ENCODE measurements at regions not wholly inside any gene's neighbourhood (a gene's known extent, or its start where the extent isn't known, plus 50 kb on each side); places are given as distances from the start of the nearest gene placed in this dataset.

DNA sequence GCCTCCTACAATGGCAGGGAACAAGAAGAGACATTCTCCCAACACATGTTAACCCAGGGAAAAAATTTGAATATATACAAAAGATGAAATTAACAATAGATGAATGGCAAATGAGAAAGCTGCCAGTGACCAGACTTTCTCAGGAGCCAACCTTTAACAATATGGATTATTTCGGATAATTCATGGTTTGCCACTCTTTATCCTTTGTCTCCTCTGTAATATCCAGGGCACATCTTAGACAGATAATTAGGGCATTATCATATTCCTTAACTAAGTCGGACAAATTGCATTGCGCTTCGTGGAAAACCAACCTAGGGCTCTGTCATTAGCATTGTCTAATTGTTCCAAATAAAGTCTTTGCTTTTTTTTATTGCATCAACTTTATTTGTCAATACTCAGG, 97.3 kb downstream of the CDCA7 start:
- Histone ChIP-seq H3K4me1 (ENCODE audit: control insufficient read depth, low read length) (peaks cover 12% of the 10 kb centered on the region), H3K27ac (ENCODE audit: low read depth, low read length) (no peak overlapping the region), H3K36me3 (ENCODE audit: control insufficient read depth, low read length) (no peaks in the 10 kb centered on the region), H3K9me3 (ENCODE audit: control insufficient read depth, insufficient read depth, low read length) (no peaks in the 10 kb centered on the region), H3K79me2 (ENCODE audit: control insufficient read depth, low read length) (no peaks in the 10 kb centered on the region), H3K9me2 (replicated peaks; ENCODE audit: control insufficient read depth, low read length) (no peaks in the 10 kb centered on the region), H3F3A (ENCODE audit: control insufficient read depth, insufficient read depth) (no peaks in the 10 kb centered on the region), H4K20me1 (ENCODE audit: control insufficient read depth, insufficient read depth, low read depth, low read length) (no peaks in the 10 kb centered on the region), H3K4me3 (ENCODE audit: low read length) (no peak overlapping the region), H3K4me2 (ENCODE audit: low read length) (no peak overlapping the region), H3K27me3 (ENCODE audit: control insufficient read depth, low read length) (peaks cover 15% of the 10 kb centered on the region)
- TF ChIP-seq, protein P1, sequence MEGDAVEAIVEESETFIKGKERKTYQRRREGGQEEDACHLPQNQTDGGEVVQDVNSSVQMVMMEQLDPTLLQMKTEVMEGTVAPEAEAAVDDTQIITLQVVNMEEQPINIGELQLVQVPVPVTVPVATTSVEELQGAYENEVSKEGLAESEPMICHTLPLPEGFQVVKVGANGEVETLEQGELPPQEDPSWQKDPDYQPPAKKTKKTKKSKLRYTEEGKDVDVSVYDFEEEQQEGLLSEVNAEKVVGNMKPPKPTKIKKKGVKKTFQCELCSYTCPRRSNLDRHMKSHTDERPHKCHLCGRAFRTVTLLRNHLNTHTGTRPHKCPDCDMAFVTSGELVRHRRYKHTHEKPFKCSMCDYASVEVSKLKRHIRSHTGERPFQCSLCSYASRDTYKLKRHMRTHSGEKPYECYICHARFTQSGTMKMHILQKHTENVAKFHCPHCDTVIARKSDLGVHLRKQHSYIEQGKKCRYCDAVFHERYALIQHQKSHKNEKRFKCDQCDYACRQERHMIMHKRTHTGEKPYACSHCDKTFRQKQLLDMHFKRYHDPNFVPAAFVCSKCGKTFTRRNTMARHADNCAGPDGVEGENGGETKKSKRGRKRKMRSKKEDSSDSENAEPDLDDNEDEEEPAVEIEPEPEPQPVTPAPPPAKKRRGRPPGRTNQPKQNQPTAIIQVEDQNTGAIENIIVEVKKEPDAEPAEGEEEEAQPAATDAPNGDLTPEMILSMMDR (IDR thresholded peaks at IDR 0.05; ENCODE audit: low read depth, low read length, poor library complexity, severe bottlenecking) = no peak
- no peak for TF ChIP-seq EZH2phosphoT487 (IDR thresholded peaks at IDR 0.05; ENCODE audit: borderline replicate concordance, low read length)

DNA sequence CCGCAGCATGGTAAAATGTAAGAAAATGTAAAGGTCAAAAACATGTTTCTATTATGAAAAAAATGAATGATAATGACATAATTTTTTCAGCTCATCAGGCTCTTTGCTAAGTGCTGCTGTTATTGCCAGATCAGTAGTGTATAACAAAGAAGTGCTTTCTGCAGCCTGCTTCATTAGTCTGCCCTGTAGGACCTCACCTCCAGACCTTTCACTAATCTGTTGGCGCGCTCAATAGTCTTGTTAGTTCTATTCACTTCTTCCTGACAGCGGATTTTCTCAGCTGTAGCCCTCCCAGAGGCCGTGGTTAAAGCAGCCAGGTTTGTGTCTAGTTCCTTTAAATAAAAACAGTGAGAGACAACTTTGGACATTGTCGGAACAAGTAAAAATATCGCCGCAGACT, 97.7 kb downstream of the CDCA7 start:
- H3F3A ChIP-seq (ENCODE audit: control insufficient read depth, insufficient read depth) = no peaks in the 10 kb centered on the region
- no peaks in the 10 kb centered on the region for H3K79me2 ChIP-seq (ENCODE audit: control insufficient read depth, low read length)
- no peak overlapping the region for H3K27ac ChIP-seq (ENCODE audit: low read depth, low read length)
- H3K9me3 ChIP-seq (ENCODE audit: control insufficient read depth, insufficient read depth, low read length) = no peaks in the 10 kb centered on the region
- H3K4me3 ChIP-seq (ENCODE audit: low read length) = no peak overlapping the region
- peaks cover 15% of the 10 kb centered on the region for H3K27me3 ChIP-seq (ENCODE audit: control insufficient read depth, low read length)
- no peaks in the 10 kb centered on the region for H3K36me3 ChIP-seq (ENCODE audit: control insufficient read depth, low read length)
- no peak overlapping the region for H3K4me2 ChIP-seq (ENCODE audit: low read length)
- H4K20me1 ChIP-seq (ENCODE audit: control insufficient read depth, insufficient read depth, low read depth, low read length) = no peaks in the 10 kb centered on the region
- no peaks in the 10 kb centered on the region for H3K9me2 ChIP-seq (replicated peaks; ENCODE audit: control insufficient read depth, low read length)
- H3K4me1 ChIP-seq (ENCODE audit: control insufficient read depth, low read length) = peaks cover 12% of the 10 kb centered on the region
- TF ChIP-seq, protein P1 (IDR thresholded peaks at IDR 0.05; ENCODE audit: low read depth, low read length, poor library complexity, severe bottlenecking) = no peak

GRCh38 chr2:173456960-173457359, 102.3 kb downstream of the CDCA7 start:
- Histone ChIP-seq H3K4me3 (ENCODE audit: low read length) (no peak overlapping the region), H3F3A (ENCODE audit: control insufficient read depth, insufficient read depth) (no peaks in the 10 kb centered on the region), H4K20me1 (ENCODE audit: control insufficient read depth, insufficient read depth, low read depth, low read length) (no peaks in the 10 kb centered on the region), H3K4me1 (ENCODE audit: control insufficient read depth, low read length) (no peaks in the 10 kb centered on the region), H3K36me3 (ENCODE audit: control insufficient read depth, low read length) (no peaks in the 10 kb centered on the region), H3K27ac (ENCODE audit: low read depth, low read length) (no peak overlapping the region), H3K27me3 (ENCODE audit: control insufficient read depth, low read length) (peaks cover 13% of the 10 kb centered on the region), H3K9me2 (replicated peaks; ENCODE audit: control insufficient read depth, low read length) (no peaks in the 10 kb centered on the region), H3K4me2 (ENCODE audit: low read length) (no peak overlapping the region), H3K9me3 (ENCODE audit: control insufficient read depth, insufficient read depth, low read length) (no peaks in the 10 kb centered on the region), H3K79me2 (ENCODE audit: control insufficient read depth, low read length) (no peaks in the 10 kb centered on the region)
- TF ChIP-seq EZH2phosphoT487 (IDR thresholded peaks at IDR 0.05; ENCODE audit: borderline replicate concordance, low read length) = no peak
- TF ChIP-seq, protein P1 (IDR thresholded peaks at IDR 0.05; ENCODE audit: low read depth, low read length, poor library complexity, severe bottlenecking) = no peak

DNA sequence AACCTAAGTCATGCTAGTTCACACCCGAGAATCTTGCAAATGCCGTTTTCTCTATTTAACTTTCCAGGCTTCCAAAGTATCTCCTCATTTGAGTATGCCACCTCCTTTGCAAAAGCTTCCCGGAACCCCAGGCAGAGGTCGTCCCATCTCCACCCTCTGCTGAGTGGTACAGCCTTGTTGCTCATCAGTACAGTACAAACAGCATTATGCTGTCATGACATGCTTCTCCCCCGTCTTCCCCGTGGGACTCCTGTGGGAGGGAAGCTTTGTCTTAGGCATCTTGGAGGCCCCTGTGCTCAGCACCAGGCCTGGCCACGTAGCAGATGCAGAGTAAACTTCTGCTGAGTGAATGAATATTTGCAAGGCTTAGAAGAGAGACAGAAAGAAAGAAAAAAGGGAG, 102.7 kb downstream of the CDCA7 start:
- Histone ChIP-seq H3K79me2 (ENCODE audit: control insufficient read depth, low read length) (no peaks in the 10 kb centered on the region), H3K4me2 (ENCODE audit: low read length) (no peak overlapping the region), H3K27ac (ENCODE audit: low read depth, low read length) (no peak overlapping the region), H3K9me2 (replicated peaks; ENCODE audit: control insufficient read depth, low read length) (no peaks in the 10 kb centered on the region), H3K4me1 (ENCODE audit: control insufficient read depth, low read length) (no peaks in the 10 kb centered on the region), H3K27me3 (ENCODE audit: control insufficient read depth, low read length) (peaks cover 16% of the 10 kb centered on the region), H3K36me3 (ENCODE audit: control insufficient read depth, low read length) (no peaks in the 10 kb centered on the region), H4K20me1 (ENCODE audit: control insufficient read depth, insufficient read depth, low read depth, low read length) (no peaks in the 10 kb centered on the region), H3F3A (ENCODE audit: control insufficient read depth, insufficient read depth) (no peaks in the 10 kb centered on the region), H3K4me3 (ENCODE audit: low read length) (no peak overlapping the region), H3K9me3 (ENCODE audit: control insufficient read depth, insufficient read depth, low read length) (no peaks in the 10 kb centered on the region)
- TF ChIP-seq, protein P1 (IDR thresholded peaks at IDR 0.05; ENCODE audit: low read depth, low read length, poor library complexity, severe bottlenecking) = no peak
- no peak for TF ChIP-seq EZH2phosphoT487 (IDR thresholded peaks at IDR 0.05; ENCODE audit: borderline replicate concordance, low read length)
